WTC11 (cell line): ENCODE measurements at regions not wholly inside any gene's neighbourhood (a gene's known extent, or its start where the extent isn't known, plus 50 kb on each side); places are given as distances from the start of the nearest gene placed in this dataset.

Experiments
- ATAC-seq: fragments of 200-7000 bp; cut with Tn5 transposase; 2 replicates; pipeline ENCODE4 v1.10.0; 2021; ENCODE audit warnings: mild to moderate bottlenecking, moderate library complexity
- CTCF ChIA-PET: fragments of 300-600 bp; sonication (Branson Sonifier 250); formaldehyde crosslinking; loops from one replicate; lab custom pipeline; 2021; ENCODE audit warnings: antibody characterized with exemption; lab: Charles Lee
- POLR2A ChIA-PET: fragments of 350-600 bp; sonication (Branson Sonifier 250); formaldehyde crosslinking; loops from one replicate; lab custom pipeline; 2021; ENCODE audit warnings: antibody characterized with exemption; lab: Charles Lee
- DNase-seq: peaks from one replicate; pipeline ENCODE4 v3.0.0; 2021; ENCODE audit warnings: low spot score
- H3K27ac Mint-ChIP-seq: 2 replicates; pipeline ENCODE4 v1.8.0; 2021; ENCODE audit warnings: mixed read lengths
- H3K27me3 Mint-ChIP-seq: 2 replicates; pipeline ENCODE4 v1.8.0; 2021; ENCODE audit warnings: low read depth, mild to moderate bottlenecking, moderate library complexity, mixed read lengths
- H3K36me3 Mint-ChIP-seq: 2 replicates; pipeline ENCODE4 v1.8.0; 2021; ENCODE audit warnings: mixed read lengths
- H3K4me1 Mint-ChIP-seq: 2 replicates; pipeline ENCODE4 v1.8.0; 2022; ENCODE audit warnings: mixed read lengths
- H3K4me3 Mint-ChIP-seq: 2 replicates; pipeline ENCODE4 v1.8.0; 2021; ENCODE audit warnings: mild to moderate bottlenecking, moderate library complexity, mixed read lengths
- H3K9me3 Mint-ChIP-seq: 2 replicates; pipeline ENCODE4 v1.8.0; 2021; ENCODE audit warnings: mixed read lengths
- ATF1 ChIP-seq: sonication (generic); formaldehyde crosslinking; IDR thresholded peaks from 2 replicates; pipeline ENCODE4 v1.8.1; 2023; ENCODE audit warnings: mild to moderate bottlenecking, moderate library complexity, missing genetic modification reagents
- CREM ChIP-seq: sonication (generic); formaldehyde crosslinking; IDR thresholded peaks from 2 replicates; pipeline ENCODE4 v1.8.1; 2022; ENCODE audit warnings: mild to moderate bottlenecking, missing genetic modification reagents, moderate library complexity
- EMX1 ChIP-seq: fragments of 250-450 bp; sonication (Bioruptor Pico); IDR thresholded peaks from 2 replicates; pipeline ENCODE4 v1.8.0; 2021; ENCODE audit warnings: mild to moderate bottlenecking
- FOXK1 ChIP-seq: sonication (generic); formaldehyde crosslinking; IDR thresholded peaks from 2 replicates; pipeline ENCODE4 v1.8.0; 2022; ENCODE audit warnings: mild to moderate bottlenecking, moderate library complexity, missing genetic modification reagents
- NFATC4 ChIP-seq: fragments of 250-450 bp; sonication (Bioruptor Pico); IDR thresholded peaks from 2 replicates; pipeline ENCODE4 v1.9.0; 2021; ENCODE audit warnings: mild to moderate bottlenecking
- NFYB ChIP-seq: sonication (generic); formaldehyde crosslinking; conservative IDR thresholded peaks from 2 replicates; pipeline ENCODE4 v1.8.0; 2022; ENCODE audit warnings: low read depth, missing genetic modification reagents
- TP53 ChIP-seq: sonication (generic); formaldehyde crosslinking; IDR thresholded peaks from 2 replicates; pipeline ENCODE4 v1.8.1; 2023; ENCODE audit warnings: mild to moderate bottlenecking, missing genetic modification reagents
- ZNF263 ChIP-seq: sonication (generic); formaldehyde crosslinking; IDR thresholded peaks from 2 replicates; pipeline ENCODE4 v1.8.1; 2022; ENCODE audit warnings: low read depth, mild to moderate bottlenecking, moderate library complexity, missing genetic modification reagents
- TF ChIP-seq, protein P1 (sequence below): sonication (generic); formaldehyde crosslinking; IDR thresholded peaks from 2 replicates; pipeline ENCODE4 v1.8.1; 2023; ENCODE audit warnings: mild to moderate bottlenecking, missing genetic modification reagents, moderate library complexity
- TF ChIP-seq, protein P2 (sequence below): fragments of 250-450 bp; sonication (Bioruptor Pico); conservative IDR thresholded peaks from 2 replicates; pipeline ENCODE4 v1.9.0; 2021; ENCODE audit warnings: mild to moderate bottlenecking
- TF ChIP-seq, protein P3 (sequence below): sonication (generic); formaldehyde crosslinking; conservative IDR thresholded peaks from 2 replicates; pipeline ENCODE4 v1.8.1; 2023; ENCODE audit warnings: mild to moderate bottlenecking, low read depth, missing genetic modification reagents, moderate library complexity
- TF ChIP-seq, protein P4 (sequence below): fragments of 250-450 bp; sonication (Bioruptor Pico); IDR thresholded peaks from 2 replicates; pipeline ENCODE4 v1.9.0; 2021; ENCODE audit warnings: mild to moderate bottlenecking, borderline replicate concordance
- TF ChIP-seq, protein P5 (sequence below): fragments of 250-450 bp; sonication (Bioruptor Pico); IDR thresholded peaks from 2 replicates; pipeline ENCODE4 v1.8.0; 2021; ENCODE audit warnings: mild to moderate bottlenecking

DNA sequence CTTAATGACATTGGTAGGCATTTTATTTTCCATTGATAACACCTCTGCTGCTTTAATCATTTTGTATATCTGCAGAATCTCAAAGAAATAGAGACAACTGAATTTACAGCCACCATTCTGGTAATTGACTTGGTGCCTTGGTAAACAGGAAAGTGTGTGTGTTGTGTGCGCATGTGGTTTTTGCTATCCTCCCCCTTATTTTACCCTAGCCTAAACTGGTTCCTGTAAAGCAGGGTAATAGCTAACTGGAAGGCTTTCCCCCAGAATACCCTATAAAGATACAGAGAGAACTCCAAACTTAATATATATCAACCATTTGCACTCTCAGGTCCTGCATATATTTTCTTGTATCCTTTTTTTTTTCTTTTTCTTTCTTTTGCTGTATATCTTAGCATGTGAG lies 149.5 kb upstream of the ADGRL4 start:
- H3K27ac Mint-ChIP-seq, result no peak overlapping the region
- no peak overlapping the region for H3K4me3 Mint-ChIP-seq
- no peaks in the 10 kb centered on the region for H3K36me3 Mint-ChIP-seq
- ChIA-PET CTCF (no interaction called here), POLR2A (no interaction called here)
- DNase-seq (no peak), ATAC-seq (no peak)
- H3K9me3 Mint-ChIP-seq, result peaks cover 4% of the 10 kb centered on the region; the same call in 1 of the 2 replicates
- no peaks in the 10 kb centered on the region; the same call in 1 of the 2 replicates for H3K27me3 Mint-ChIP-seq
- TF ChIP-seq NFATC4 (CRISPR knock-in tag) (no peak), TP53 (CRISPR knock-in tag) (no peak), FOXK1 (no peak), CREM (CRISPR knock-in tag) (no peak)
- TF ChIP-seq, protein P1, sequence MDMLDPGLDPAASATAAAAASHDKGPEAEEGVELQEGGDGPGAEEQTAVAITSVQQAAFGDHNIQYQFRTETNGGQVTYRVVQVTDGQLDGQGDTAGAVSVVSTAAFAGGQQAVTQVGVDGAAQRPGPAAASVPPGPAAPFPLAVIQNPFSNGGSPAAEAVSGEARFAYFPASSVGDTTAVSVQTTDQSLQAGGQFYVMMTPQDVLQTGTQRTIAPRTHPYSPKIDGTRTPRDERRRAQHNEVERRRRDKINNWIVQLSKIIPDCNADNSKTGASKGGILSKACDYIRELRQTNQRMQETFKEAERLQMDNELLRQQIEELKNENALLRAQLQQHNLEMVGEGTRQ (CRISPR knock-in tag), result no peak
- TF ChIP-seq, protein P2, sequence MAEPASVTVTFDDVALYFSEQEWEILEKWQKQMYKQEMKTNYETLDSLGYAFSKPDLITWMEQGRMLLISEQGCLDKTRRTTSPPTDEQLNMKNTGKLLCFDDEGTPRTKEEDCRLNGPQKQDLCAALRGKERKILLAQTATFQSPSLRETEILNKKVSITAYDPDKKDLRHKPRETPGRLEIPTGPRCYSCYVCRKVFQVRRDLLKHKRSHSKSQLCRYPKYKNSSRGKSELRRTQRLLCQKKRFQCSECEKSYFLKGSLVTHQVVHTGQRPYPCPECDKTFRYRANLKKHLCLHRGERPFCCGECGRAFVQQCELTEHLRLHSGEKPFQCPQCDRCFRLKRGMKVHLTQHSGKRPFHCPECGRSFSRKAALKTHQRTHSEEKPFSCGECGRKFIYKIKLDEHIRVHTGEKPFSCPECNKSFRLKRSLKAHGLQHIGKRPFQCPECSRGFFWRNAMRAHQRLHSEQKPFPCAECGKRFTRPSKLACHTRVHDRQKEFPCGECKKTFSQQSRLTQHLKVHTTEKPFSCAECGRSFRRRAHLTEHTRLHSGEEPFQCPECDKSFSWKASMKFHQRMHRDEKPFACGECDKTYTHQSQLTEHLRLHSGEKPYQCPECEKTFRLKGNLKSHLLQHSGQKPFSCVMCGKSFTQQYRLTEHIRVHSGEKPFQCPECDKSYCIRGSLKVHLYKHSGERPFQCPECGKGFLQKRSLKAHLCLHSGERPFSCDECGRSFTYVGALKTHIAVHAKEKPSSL (CRISPR knock-in tag), result no peak
- TF ChIP-seq, protein P3, sequence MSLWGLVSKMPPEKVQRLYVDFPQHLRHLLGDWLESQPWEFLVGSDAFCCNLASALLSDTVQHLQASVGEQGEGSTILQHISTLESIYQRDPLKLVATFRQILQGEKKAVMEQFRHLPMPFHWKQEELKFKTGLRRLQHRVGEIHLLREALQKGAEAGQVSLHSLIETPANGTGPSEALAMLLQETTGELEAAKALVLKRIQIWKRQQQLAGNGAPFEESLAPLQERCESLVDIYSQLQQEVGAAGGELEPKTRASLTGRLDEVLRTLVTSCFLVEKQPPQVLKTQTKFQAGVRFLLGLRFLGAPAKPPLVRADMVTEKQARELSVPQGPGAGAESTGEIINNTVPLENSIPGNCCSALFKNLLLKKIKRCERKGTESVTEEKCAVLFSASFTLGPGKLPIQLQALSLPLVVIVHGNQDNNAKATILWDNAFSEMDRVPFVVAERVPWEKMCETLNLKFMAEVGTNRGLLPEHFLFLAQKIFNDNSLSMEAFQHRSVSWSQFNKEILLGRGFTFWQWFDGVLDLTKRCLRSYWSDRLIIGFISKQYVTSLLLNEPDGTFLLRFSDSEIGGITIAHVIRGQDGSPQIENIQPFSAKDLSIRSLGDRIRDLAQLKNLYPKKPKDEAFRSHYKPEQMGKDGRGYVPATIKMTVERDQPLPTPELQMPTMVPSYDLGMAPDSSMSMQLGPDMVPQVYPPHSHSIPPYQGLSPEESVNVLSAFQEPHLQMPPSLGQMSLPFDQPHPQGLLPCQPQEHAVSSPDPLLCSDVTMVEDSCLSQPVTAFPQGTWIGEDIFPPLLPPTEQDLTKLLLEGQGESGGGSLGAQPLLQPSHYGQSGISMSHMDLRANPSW (CRISPR knock-in tag), result no peak
- TF ChIP-seq, protein P4, sequence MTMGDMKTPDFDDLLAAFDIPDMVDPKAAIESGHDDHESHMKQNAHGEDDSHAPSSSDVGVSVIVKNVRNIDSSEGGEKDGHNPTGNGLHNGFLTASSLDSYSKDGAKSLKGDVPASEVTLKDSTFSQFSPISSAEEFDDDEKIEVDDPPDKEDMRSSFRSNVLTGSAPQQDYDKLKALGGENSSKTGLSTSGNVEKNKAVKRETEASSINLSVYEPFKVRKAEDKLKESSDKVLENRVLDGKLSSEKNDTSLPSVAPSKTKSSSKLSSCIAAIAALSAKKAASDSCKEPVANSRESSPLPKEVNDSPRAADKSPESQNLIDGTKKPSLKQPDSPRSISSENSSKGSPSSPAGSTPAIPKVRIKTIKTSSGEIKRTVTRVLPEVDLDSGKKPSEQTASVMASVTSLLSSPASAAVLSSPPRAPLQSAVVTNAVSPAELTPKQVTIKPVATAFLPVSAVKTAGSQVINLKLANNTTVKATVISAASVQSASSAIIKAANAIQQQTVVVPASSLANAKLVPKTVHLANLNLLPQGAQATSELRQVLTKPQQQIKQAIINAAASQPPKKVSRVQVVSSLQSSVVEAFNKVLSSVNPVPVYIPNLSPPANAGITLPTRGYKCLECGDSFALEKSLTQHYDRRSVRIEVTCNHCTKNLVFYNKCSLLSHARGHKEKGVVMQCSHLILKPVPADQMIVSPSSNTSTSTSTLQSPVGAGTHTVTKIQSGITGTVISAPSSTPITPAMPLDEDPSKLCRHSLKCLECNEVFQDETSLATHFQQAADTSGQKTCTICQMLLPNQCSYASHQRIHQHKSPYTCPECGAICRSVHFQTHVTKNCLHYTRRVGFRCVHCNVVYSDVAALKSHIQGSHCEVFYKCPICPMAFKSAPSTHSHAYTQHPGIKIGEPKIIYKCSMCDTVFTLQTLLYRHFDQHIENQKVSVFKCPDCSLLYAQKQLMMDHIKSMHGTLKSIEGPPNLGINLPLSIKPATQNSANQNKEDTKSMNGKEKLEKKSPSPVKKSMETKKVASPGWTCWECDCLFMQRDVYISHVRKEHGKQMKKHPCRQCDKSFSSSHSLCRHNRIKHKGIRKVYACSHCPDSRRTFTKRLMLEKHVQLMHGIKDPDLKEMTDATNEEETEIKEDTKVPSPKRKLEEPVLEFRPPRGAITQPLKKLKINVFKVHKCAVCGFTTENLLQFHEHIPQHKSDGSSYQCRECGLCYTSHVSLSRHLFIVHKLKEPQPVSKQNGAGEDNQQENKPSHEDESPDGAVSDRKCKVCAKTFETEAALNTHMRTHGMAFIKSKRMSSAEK (CRISPR knock-in tag), result no peak
- peaks cover 6% of the 10 kb centered on the region for H3K4me1 Mint-ChIP-seq

DNA sequence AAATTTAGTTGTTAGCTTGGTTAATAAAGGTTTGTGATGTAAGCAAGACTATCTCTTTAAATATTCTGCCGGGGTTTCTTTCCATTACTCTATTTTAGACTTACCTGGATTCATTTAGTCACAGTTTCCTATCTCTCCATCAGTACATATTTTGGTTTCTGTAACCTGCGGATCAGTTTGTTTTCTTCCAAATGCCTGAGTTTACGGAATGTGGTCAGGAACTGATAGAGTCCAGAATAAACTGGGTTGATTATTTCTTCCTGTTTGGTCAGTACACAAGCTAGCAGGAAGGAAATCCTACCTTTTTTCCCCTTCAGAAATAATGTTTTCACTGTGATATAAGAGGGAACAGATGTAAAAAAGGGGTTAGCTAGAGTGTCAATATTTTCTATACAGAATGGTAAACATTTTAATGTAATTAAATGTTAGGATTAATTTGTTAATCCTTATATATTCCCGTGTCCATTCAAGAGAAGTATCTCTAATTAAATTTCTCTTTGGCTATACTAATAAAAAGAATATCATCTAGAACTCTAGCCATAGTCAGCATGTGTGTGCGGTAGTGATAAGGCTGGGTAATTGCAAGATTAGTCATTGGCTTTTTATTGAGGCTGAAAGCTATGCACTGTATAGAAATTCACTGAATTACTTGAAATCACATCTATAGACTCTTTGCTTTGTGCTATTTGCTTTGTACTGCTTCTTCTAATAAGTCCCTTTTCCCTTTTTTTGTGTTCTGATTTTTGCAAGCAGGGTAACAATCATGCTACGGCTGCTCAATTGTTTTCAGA lies 144.7 kb upstream of the ADGRL4 start:
- peaks cover 4% of the 10 kb centered on the region; the same call in 1 of the 2 replicates for H3K9me3 Mint-ChIP-seq
- ATAC-seq (no peak), DNase-seq (no peak)
- POLR2A ChIA-PET, result no interaction called here
- H3K4me1 Mint-ChIP-seq, result peaks cover 6% of the 10 kb centered on the region
- H3K36me3 Mint-ChIP-seq, result no peaks in the 10 kb centered on the region; the same call in 1 of the 2 replicates
- no peak overlapping the region for H3K27ac Mint-ChIP-seq
- CTCF ChIA-PET, result no interaction called here
- H3K27me3 Mint-ChIP-seq, result no peaks in the 10 kb centered on the region
- H3K4me3 Mint-ChIP-seq, result no peak overlapping the region
- TF ChIP-seq EMX1 (no peak), NFYB (CRISPR knock-in tag) (no peak), ATF1 (no peak), TP53 (CRISPR knock-in tag) (no peak), ZNF263 (CRISPR knock-in tag) (no peak)
- TF ChIP-seq, protein P3 (CRISPR knock-in tag), result no peak
- TF ChIP-seq, protein P4 (CRISPR knock-in tag), result no peak
- TF ChIP-seq, protein P5, sequence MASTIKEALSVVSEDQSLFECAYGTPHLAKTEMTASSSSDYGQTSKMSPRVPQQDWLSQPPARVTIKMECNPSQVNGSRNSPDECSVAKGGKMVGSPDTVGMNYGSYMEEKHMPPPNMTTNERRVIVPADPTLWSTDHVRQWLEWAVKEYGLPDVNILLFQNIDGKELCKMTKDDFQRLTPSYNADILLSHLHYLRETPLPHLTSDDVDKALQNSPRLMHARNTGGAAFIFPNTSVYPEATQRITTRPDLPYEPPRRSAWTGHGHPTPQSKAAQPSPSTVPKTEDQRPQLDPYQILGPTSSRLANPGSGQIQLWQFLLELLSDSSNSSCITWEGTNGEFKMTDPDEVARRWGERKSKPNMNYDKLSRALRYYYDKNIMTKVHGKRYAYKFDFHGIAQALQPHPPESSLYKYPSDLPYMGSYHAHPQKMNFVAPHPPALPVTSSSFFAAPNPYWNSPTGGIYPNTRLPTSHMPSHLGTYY (CRISPR knock-in tag), result no peak
